ENCODE measurements at regions not wholly inside any gene's neighbourhood (a gene's known extent, or its start where the extent isn't known, plus 50 kb on each side); places are given as distances from the start of the nearest gene placed in this dataset.

DNA sequence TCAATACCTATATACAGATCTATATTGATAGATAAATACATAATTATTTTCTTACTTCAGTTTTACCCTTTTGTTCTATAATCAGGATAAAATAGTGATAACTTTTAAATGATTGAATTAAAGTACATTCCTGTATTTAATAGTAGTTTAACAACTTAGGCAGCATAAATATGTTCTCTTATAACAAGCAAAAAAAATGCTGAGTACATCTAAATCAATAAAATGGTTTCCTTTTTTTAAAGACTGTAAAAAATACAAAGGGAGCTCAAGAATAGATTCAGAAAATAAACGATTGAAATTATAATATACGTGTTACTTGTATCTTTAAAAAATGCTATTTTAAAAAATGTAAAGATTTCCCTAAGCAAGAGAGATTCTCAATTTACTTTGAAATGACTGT, 393.7 kb upstream of the TMEM132C start:
- no peak overlapping the region for H2BK120ac ChIP-seq (replicated peaks; ENCODE audit: low read depth, low read length)
- H3K23ac ChIP-seq (ENCODE audit: insufficient read length) = no peak overlapping the region
- H3K79me1 ChIP-seq (ENCODE audit: low read depth, low read length) = no peaks in the 10 kb centered on the region
- H4K91ac ChIP-seq (replicated peaks; ENCODE audit: insufficient read length, low read length) = no peak overlapping the region
- no peak overlapping the region for H4K5ac ChIP-seq (ENCODE audit: insufficient read length, low read depth, low read length)
- no peaks in the 10 kb centered on the region for H3K36me3 ChIP-seq (ENCODE audit: control insufficient read depth in 2 of 4, insufficient read depth in 4 of 4, low read length in 3 of 4)
- H3K4me1 ChIP-seq (replicated peaks in 1 of 4; ENCODE audit: control insufficient read depth in 3 of 4, insufficient read depth in 4 of 4, low read length in 3 of 4) = no peaks in the 10 kb centered on the region
- H2BK12ac ChIP-seq (ENCODE audit: low read depth, low read length) = no peak overlapping the region
- H2BK20ac ChIP-seq (ENCODE audit: low read length) = no peak overlapping the region
- WGBS, 2 experiments (ENCODE audit: extremely low coverage in 1 of 2, insufficient coverage in 1 of 2, insufficient read length in 1 of 2, insufficient replicate concordance in 2 of 2, low coverage in 1 of 2, low lambda C conversion rate in 2 of 2, missing lambda C conversion rate in 1 of 2) = 100% methylated on average over 2 of the region's 2 CpGs; no CpG with 5 or more reads in 1 of the 2 experiments
- no peaks in the 10 kb centered on the region for H3K27me3 ChIP-seq (replicated peaks in 1 of 4; ENCODE audit: control insufficient read depth in 3 of 4, extremely low read depth in 1 of 4, insufficient read depth in 3 of 4, low read length in 3 of 4)
- H3K9me3 ChIP-seq (ENCODE audit: insufficient read depth in 2 of 2, low read depth in 1 of 2, low read length in 1 of 2) = no peaks in the 10 kb centered on the region
- H3K27ac ChIP-seq (ENCODE audit: low read depth, low read length) = no peak overlapping the region
- DNase-seq (ENCODE audit: low read depth in 1 of 2, low spot score in 2 of 2) (no peak), FAIRE-seq (no peak)
- no peak overlapping the region for H3K18ac ChIP-seq (ENCODE audit: extremely low read depth, low read length)
- H3K14ac ChIP-seq (ENCODE audit: insufficient read length) = no peak overlapping the region
- no peak overlapping the region for H4K8ac ChIP-seq (ENCODE audit: extremely low read depth, insufficient read depth, low read length)
- no peak for TF ChIP-seq E2F6 (IDR thresholded peaks at IDR 0.05)
- no peak for TF ChIP-seq BCL11A (IDR thresholded peaks at IDR 0.05; ENCODE audit: low read depth in 2 of 2, low read length in 2 of 2)
- TF ChIP-seq SIRT6 (IDR thresholded peaks at IDR 0.05; ENCODE audit: low read length) = no peak
- TF ChIP-seq JUND (IDR thresholded peaks at IDR 0.05; ENCODE audit: low read length) = no peak
- no peak for TF ChIP-seq TCF12 (IDR thresholded peaks at IDR 0.05; ENCODE audit: low read depth, low read length)
- no peak for TF ChIP-seq CHD1 (IDR thresholded peaks at IDR 0.05; ENCODE audit: low read depth, low read length)
- no peak for TF ChIP-seq RAD21 (IDR thresholded peaks at IDR 0.05 in 1 of 2, conservative IDR thresholded peaks at IDR 0.05 in 1 of 2; ENCODE audit: low read depth in 2 of 2, low read length in 2 of 2)
- TF ChIP-seq CREB1 (IDR thresholded peaks at IDR 0.05) = no peak
- no peak for TF ChIP-seq RNF2 (IDR thresholded peaks at IDR 0.05; ENCODE audit: borderline replicate concordance, low read depth, low read length, missing control alignments, poor library complexity, severe bottlenecking)
- TF ChIP-seq USF2 (IDR thresholded peaks at IDR 0.05; ENCODE audit: low read length) = no peak
- TF ChIP-seq RFX5 (IDR thresholded peaks at IDR 0.05; ENCODE audit: borderline replicate concordance, low read depth, low read length) = no peak
- no peak for TF ChIP-seq TAF1 (IDR thresholded peaks at IDR 0.05; ENCODE audit: low read depth, low read length)
- no peak for TF ChIP-seq NANOG (IDR thresholded peaks at IDR 0.05; ENCODE audit: insufficient read depth, low read depth, low read length, poor library complexity, severe bottlenecking)
- no peak overlapping the region for H3K9ac ChIP-seq (replicated peaks in 1 of 4; ENCODE audit: extremely low read depth in 1 of 4, low read depth in 3 of 4, low read length in 3 of 4)
- H2AFZ ChIP-seq (ENCODE audit: low read length) = no peak overlapping the region
- no peak overlapping the region for H3K4me3 ChIP-seq (ENCODE audit: extremely low read depth in 1 of 4, insufficient read depth in 2 of 4, low read depth in 3 of 4, low read length in 4 of 4)
- CTCF ChIA-PET (ENCODE audit: partially characterized antibody) = interaction anchor here (1.3 kb wide), 1 partner anchor 386 kb away, joined by 3 read pairs; no protein-coding TSS in a partner anchor
- no peak overlapping the region for H3K56ac ChIP-seq (replicated peaks; ENCODE audit: insufficient read length, low read depth, low read length)
- H2AK5ac ChIP-seq (ENCODE audit: low read depth, low read length) = no peak overlapping the region
- H3K79me2 ChIP-seq (ENCODE audit: control insufficient read depth in 1 of 2, insufficient read depth in 2 of 2, low read length in 2 of 2) = no peaks in the 10 kb centered on the region
- POLR2A ChIA-PET (ENCODE audit: partially characterized antibody) = no interaction called here
- H3K23me2 ChIP-seq (ENCODE audit: low read depth, low read length) = no peaks in the 10 kb centered on the region; the same call in 1 of the 2 replicates
- H3K4me2 ChIP-seq (ENCODE audit: insufficient read depth in 1 of 2, low read depth in 2 of 2, low read length in 2 of 2) = no peak overlapping the region
- no peak overlapping the region for H2BK15ac ChIP-seq (ENCODE audit: low read length)
- no peak overlapping the region for H2BK5ac ChIP-seq (ENCODE audit: low read depth, low read length)
- no peaks in the 10 kb centered on the region for H4K20me1 ChIP-seq (replicated peaks in 1 of 2; ENCODE audit: control insufficient read depth in 1 of 2, insufficient read depth in 2 of 2, low read length in 2 of 2)
- no peak overlapping the region for H3K4ac ChIP-seq (replicated peaks; ENCODE audit: insufficient read length, low read depth, low read length)
